CD14-positive monocyte (primary cell): ENCODE measurements at regions not wholly inside any gene's neighbourhood (a gene's known extent, or its start where the extent isn't known, plus 50 kb on each side); places are given as distances from the start of the nearest gene placed in this dataset.
A peak's percentile ranks its signal among the peaks of the same experiment; 100 is the strongest.

Source experiments
- DNase-seq, 3 donors: peaks; one replicate each; pipeline ENCODE4 v3.0.0-alpha.2; 2011 to 2022
- H2AFZ ChIP-seq: 2 replicates; pipeline ENCODE4 v1.6.0; 2012; ENCODE audit warnings: mild to moderate bottlenecking, low read depth, low read length, inconsistent platforms; ENCODE audit not compliant: insufficient read depth, poor library complexity, severe bottlenecking
- H3K27ac ChIP-seq, 2 donors: 1 replicate in 1 of 2; 2 replicates in 1 of 2; pipeline ENCODE4 v1.5.1; 2012 to 2013; ENCODE audit warnings: low read length in 2 of 2, control low read depth in 1 of 2, inconsistent platforms in 1 of 2, low read depth in 1 of 2, mild to moderate bottlenecking in 1 of 2
- H3K27me3 ChIP-seq, 2 donors: one replicate each; pipeline versions ENCODE4 v1.6.0 to v1.6.1; 2011 to 2013; ENCODE audit warnings: low read length in 2 of 2; ENCODE audit not compliant: control insufficient read depth in 2 of 2, insufficient read depth in 2 of 2
- H3K36me3 ChIP-seq, 2 donors: replicated peaks in 1 of 2; 1 replicate in 1 of 2; 2 replicates in 1 of 2; pipeline versions ENCODE4 v1.5.1 to v1.6.1; 2012 to 2013; ENCODE audit warnings: low read length in 2 of 2, control low read depth in 1 of 2, inconsistent platforms in 1 of 2, mild to moderate bottlenecking in 1 of 2; ENCODE audit not compliant: insufficient read depth in 2 of 2, control insufficient read depth in 1 of 2
- H3K4me1 ChIP-seq, 2 donors: 1 replicate in 1 of 2; 2 replicates in 1 of 2; pipeline versions ENCODE4 v1.5.1 to v1.6.1; 2012 to 2013; ENCODE audit warnings: low read length in 2 of 2, control low read depth in 1 of 2, inconsistent platforms in 1 of 2, mild to moderate bottlenecking in 1 of 2, moderate library complexity in 1 of 2; ENCODE audit not compliant: insufficient read depth in 2 of 2, control insufficient read depth in 1 of 2
- H3K4me2 ChIP-seq: replicated peaks from 2 replicates; pipeline ENCODE3; 2012; ENCODE audit warnings: low read length, moderate library complexity, mild to moderate bottlenecking; ENCODE audit not compliant: poor library complexity, severe bottlenecking; ENCODE audit errors: extremely low read depth
- H3K4me3 ChIP-seq, 3 experiments: fragments of 200-600 bp in 1 of 3; sonication (generic) in 1 of 3; replicated peaks in 1 of 3; 1 replicate in 2 of 3; 2 replicates in 1 of 3; pipeline ENCODE4 v1.5.1; 2011 to 2013; ENCODE audit warnings: low read length in 3 of 3, mild to moderate bottlenecking in 3 of 3, control low read depth in 2 of 3, low read depth in 2 of 3, inconsistent platforms in 1 of 3, moderate library complexity in 1 of 3
- H3K79me2 ChIP-seq: 2 replicates; pipeline ENCODE4 v1.6.0; 2012; ENCODE audit warnings: mild to moderate bottlenecking, control low read depth, inconsistent platforms, low read length, moderate library complexity; ENCODE audit not compliant: insufficient read depth
- H3K9ac ChIP-seq: 2 replicates; pipeline ENCODE4 v1.6.0; 2017; ENCODE audit warnings: low read length, mild to moderate bottlenecking; ENCODE audit not compliant: insufficient read depth, poor library complexity, severe bottlenecking
- H3K9me3 ChIP-seq, 2 donors: replicated peaks in 1 of 2; 1 replicate in 1 of 2; 2 replicates in 1 of 2; pipeline versions ENCODE4 v1.5.1 to v1.6.1; 2012 to 2013; ENCODE audit warnings: low read length in 2 of 2, control low read depth in 1 of 2; ENCODE audit not compliant: control insufficient read depth in 1 of 2, insufficient read depth in 1 of 2
- H4K20me1 ChIP-seq: 2 replicates; pipeline ENCODE4 v1.6.0; 2012; ENCODE audit warnings: mild to moderate bottlenecking, low read length, control low read depth, moderate library complexity; ENCODE audit not compliant: insufficient read depth
- H3K27ac Mint-ChIP-seq, 7 donors: one replicate each; pipeline ENCODE4 v1.8.0; 2020; ENCODE audit warnings: mild to moderate bottlenecking in 7 of 7, mixed read lengths in 7 of 7, moderate library complexity in 6 of 7, inconsistent platforms in 2 of 7
- H3K27me3 Mint-ChIP-seq, 3 donors: one replicate each; pipeline ENCODE4 v1.8.0; 2021 to 2022; ENCODE audit warnings: low read depth in 3 of 3, mild to moderate bottlenecking in 3 of 3, mixed read lengths in 3 of 3, moderate library complexity in 3 of 3, inconsistent platforms in 1 of 3
- H3K36me3 Mint-ChIP-seq, 2 donors: one replicate each; pipeline ENCODE4 v1.8.0; 2020; ENCODE audit warnings: mixed read lengths in 2 of 2, inconsistent platforms in 1 of 2, mild to moderate bottlenecking in 1 of 2
- H3K4me1 Mint-ChIP-seq: one replicate; pipeline ENCODE4 v1.8.0; 2020; ENCODE audit warnings: mild to moderate bottlenecking, mixed read lengths
- H3K4me3 Mint-ChIP-seq, 2 donors: one replicate each; pipeline ENCODE4 v1.8.0; 2020; ENCODE audit warnings: mild to moderate bottlenecking in 2 of 2, mixed read lengths in 2 of 2, moderate library complexity in 1 of 2
- H3K9me3 Mint-ChIP-seq, 7 donors: one replicate each; pipeline ENCODE4 v1.8.0; 2020 to 2022; ENCODE audit warnings: mixed read lengths in 7 of 7, mild to moderate bottlenecking in 6 of 7, moderate library complexity in 6 of 7, inconsistent platforms in 2 of 7
- CTCF ChIP-seq: fragments of 200-600 bp; IDR thresholded peaks from one replicate; pipeline ENCODE4 v1.8.0; 2022; ENCODE audit warnings: antibody characterized with exemption, mild to moderate bottlenecking
- WGBS: methylation state at CpG from one replicate; pipeline ENCODE4 v1.1.5; 2013; ENCODE audit warnings: missing lambda C conversion rate; ENCODE audit not compliant: insufficient coverage; 5-methylcytosine and 5-hydroxymethylcytosine counted together
- intact Hi-C, 2 donors: fragments of 100-400 bp; cut with micrococcal nuclease; formaldehyde crosslinking; loops; one replicate each; pipeline versions ENCODE4 v1.15.0 to v1.15.1; 2023

GRCh38 chr21:17449701-17450100 is 63.1 kb upstream of the CXADR start:
- H3K27ac ChIP-seq = no peak overlapping the region
- no peaks in the 10 kb centered on the region for H3K79me2 ChIP-seq
- peaks cover 6 to 13% (median 13%) of the 10 kb centered on the region in 3 donors for H3K27me3 Mint-ChIP-seq
- no peak for DNase-seq
- intact Hi-C loops = no loop called here
- no peaks in the 10 kb centered on the region for H3K9me3 ChIP-seq
- no peaks in the 10 kb centered on the region for H4K20me1 ChIP-seq
- H3K27me3 ChIP-seq = peaks cover 0 to 7% of the 10 kb centered on the region in 2 donors
- H3K27ac Mint-ChIP-seq = no peak overlapping the region
- H3K9ac ChIP-seq = no peak overlapping the region
- no peak overlapping the region for H2AFZ ChIP-seq
- peaks cover 13% of the 10 kb centered on the region for H3K4me1 Mint-ChIP-seq
- no peak overlapping the region for H3K4me3 ChIP-seq
- H3K4me2 ChIP-seq = no peak overlapping the region
- peaks cover 0 to 3% (median 0%) of the 10 kb centered on the region in 7 donors for H3K9me3 Mint-ChIP-seq
- no peaks in the 10 kb centered on the region for H3K36me3 ChIP-seq
- no peaks in the 10 kb centered on the region for H3K36me3 Mint-ChIP-seq
- H3K4me3 Mint-ChIP-seq = no peak overlapping the region
- no peak for TF ChIP-seq CTCF
- H3K4me1 ChIP-seq = peaks cover 8 to 10% of the 10 kb centered on the region in 2 donors

- peaks cover 0 to 7% of the 10 kb centered on the region in 2 donors for H3K27me3 ChIP-seq
- H3K9me3 Mint-ChIP-seq = peaks cover 0 to 3% (median 0%) of the 10 kb centered on the region in 7 donors
- H3K9ac ChIP-seq = no peak overlapping the region
- H4K20me1 ChIP-seq = no peaks in the 10 kb centered on the region
- H3K79me2 ChIP-seq = no peaks in the 10 kb centered on the region
- H3K27ac ChIP-seq = no peak overlapping the region
- H3K27me3 Mint-ChIP-seq = peaks cover 10 to 23% (median 13%) of the 10 kb centered on the region in 3 donors
- no peaks in the 10 kb centered on the region for H3K9me3 ChIP-seq
- peaks cover 8 to 10% of the 10 kb centered on the region in 2 donors for H3K4me1 ChIP-seq
- intact Hi-C loops = no loop called here
- TF ChIP-seq CTCF = no peak
- H3K4me3 ChIP-seq = no peak overlapping the region
- H3K4me3 Mint-ChIP-seq = no peak overlapping the region
- peak; percentile 32 to 76 (median 60) for DNase-seq
- no peaks in the 10 kb centered on the region for H3K36me3 ChIP-seq
- no CpG with 5 or more reads among the region's 4 CpGs for WGBS
- peaks cover 14% of the 10 kb centered on the region for H3K4me1 Mint-ChIP-seq
- H3K36me3 Mint-ChIP-seq = no peaks in the 10 kb centered on the region
- no peak overlapping the region for H2AFZ ChIP-seq
- H3K4me2 ChIP-seq = no peak overlapping the region
- H3K27ac Mint-ChIP-seq = peak overlapping the region in 1 of 7 donors; percentile 47
Measured at GRCh38 chr21:17451364-17451891, 61.4 kb upstream of the CXADR start.
